ENCODE measurements at regions not wholly inside any gene's neighbourhood (a gene's known extent, or its start where the extent isn't known, plus 50 kb on each side); places are given as distances from the start of the nearest gene placed in this dataset.
A peak's percentile ranks its signal among the peaks of the same experiment; 100 is the strongest.

- Mint-ChIP-seq H3K4me1 (no peaks in the 10 kb centered on the region), H3K4me3 (no peak overlapping the region), H3K9me3 (no peaks in the 10 kb centered on the region), H3K27me3 (no peaks in the 10 kb centered on the region), H3K36me3 (ENCODE audit: low read depth) (no peaks in the 10 kb centered on the region), H3K27ac (no peak overlapping the region)
- intact Hi-C loops (cut with micrococcal nuclease), result no loop called here
- DNase-seq, result no peak
Observed at GRCh38 chr7:31437250-31437865, 76.5 kb upstream of the ITPRID1 start.

GRCh38 chr7:31439165-31439564 lies 74.7 kb upstream of the ITPRID1 start:
- H3K36me3 Mint-ChIP-seq (ENCODE audit: low read depth), result no peaks in the 10 kb centered on the region
- no peaks in the 10 kb centered on the region for H3K4me1 Mint-ChIP-seq
- H3K27me3 Mint-ChIP-seq, result no peaks in the 10 kb centered on the region
- H3K4me3 Mint-ChIP-seq, result no peak overlapping the region
- DNase-seq, result no peak
- no peak overlapping the region for H3K27ac Mint-ChIP-seq
- no peaks in the 10 kb centered on the region for H3K9me3 Mint-ChIP-seq
- intact Hi-C loops (cut with micrococcal nuclease), result no loop called here

GRCh38 chr7:31440511-31440910 lies 73.4 kb upstream of the ITPRID1 start:
- H3K36me3 Mint-ChIP-seq (ENCODE audit: low read depth), result no peaks in the 10 kb centered on the region
- H3K4me3 Mint-ChIP-seq, result no peak overlapping the region
- DNase-seq, result no peak
- no peaks in the 10 kb centered on the region for H3K4me1 Mint-ChIP-seq
- no peaks in the 10 kb centered on the region for H3K27me3 Mint-ChIP-seq
- intact Hi-C loops (cut with micrococcal nuclease), result no loop called here
- H3K27ac Mint-ChIP-seq, result no peak overlapping the region
- H3K9me3 Mint-ChIP-seq, result no peaks in the 10 kb centered on the region

- no peaks in the 10 kb centered on the region for H3K4me1 Mint-ChIP-seq
- H3K27ac Mint-ChIP-seq, result no peak overlapping the region
- no peak overlapping the region for H3K4me3 Mint-ChIP-seq
- intact Hi-C loops (cut with micrococcal nuclease), result loop anchor here (1.0 kb wide), 1 partner anchor 46 kb away; no protein-coding TSS in a partner anchor
- no peaks in the 10 kb centered on the region for H3K27me3 Mint-ChIP-seq
- H3K9me3 Mint-ChIP-seq, result no peaks in the 10 kb centered on the region
- DNase-seq, result no peak
- no peaks in the 10 kb centered on the region for H3K36me3 Mint-ChIP-seq (ENCODE audit: low read depth)
Observed at GRCh38 chr7:31442626-31443025, 71.3 kb upstream of the ITPRID1 start.

- no peaks in the 10 kb centered on the region for H3K9me3 Mint-ChIP-seq
- no peaks in the 10 kb centered on the region for H3K27me3 Mint-ChIP-seq
- H3K4me3 Mint-ChIP-seq, result no peak overlapping the region
- intact Hi-C loops (cut with micrococcal nuclease), result loop anchor here (1.0 kb wide), 1 partner anchor 45 kb away; no protein-coding TSS in a partner anchor
- H3K4me1 Mint-ChIP-seq, result no peaks in the 10 kb centered on the region
- no peaks in the 10 kb centered on the region for H3K36me3 Mint-ChIP-seq (ENCODE audit: low read depth)
- H3K27ac Mint-ChIP-seq, result no peak overlapping the region
- DNase-seq, result peak; percentile 61
Observed at GRCh38 chr7:31443457-31443856, 70.4 kb upstream of the ITPRID1 start.

GRCh38 chr7:31444196-31444595 lies 69.7 kb upstream of the ITPRID1 start:
- Mint-ChIP-seq H3K4me3 (no peak overlapping the region), H3K27me3 (no peaks in the 10 kb centered on the region), H3K4me1 (no peaks in the 10 kb centered on the region), H3K27ac (no peak overlapping the region), H3K9me3 (no peaks in the 10 kb centered on the region), H3K36me3 (ENCODE audit: low read depth) (no peaks in the 10 kb centered on the region)
- DNase-seq, result no peak
- intact Hi-C loops (cut with micrococcal nuclease), result no loop called here

GRCh38 chr7:31445686-31446355 lies 68.1 kb upstream of the ITPRID1 start:
- Mint-ChIP-seq H3K27ac (no peak overlapping the region), H3K36me3 (ENCODE audit: low read depth) (no peaks in the 10 kb centered on the region), H3K9me3 (no peaks in the 10 kb centered on the region), H3K4me3 (no peak overlapping the region), H3K4me1 (no peaks in the 10 kb centered on the region), H3K27me3 (no peaks in the 10 kb centered on the region)
- intact Hi-C loops (cut with micrococcal nuclease), result no loop called here
- DNase-seq, result no peak

GRCh38 chr7:31448649-31449048 lies 65.2 kb upstream of the ITPRID1 start:
- no peak overlapping the region for H3K4me3 Mint-ChIP-seq
- no peaks in the 10 kb centered on the region for H3K36me3 Mint-ChIP-seq (ENCODE audit: low read depth)
- H3K27ac Mint-ChIP-seq, result no peak overlapping the region
- no peaks in the 10 kb centered on the region for H3K9me3 Mint-ChIP-seq
- intact Hi-C loops (cut with micrococcal nuclease), result no loop called here
- no peak for DNase-seq
- no peaks in the 10 kb centered on the region for H3K4me1 Mint-ChIP-seq
- H3K27me3 Mint-ChIP-seq, result no peaks in the 10 kb centered on the region

GRCh38 chr7:31455844-31456243 lies 58.0 kb upstream of the ITPRID1 start:
- no peak for DNase-seq
- Mint-ChIP-seq H3K4me3 (no peak overlapping the region), H3K4me1 (no peaks in the 10 kb centered on the region), H3K36me3 (ENCODE audit: low read depth) (no peaks in the 10 kb centered on the region), H3K27me3 (no peaks in the 10 kb centered on the region), H3K9me3 (no peaks in the 10 kb centered on the region), H3K27ac (no peak overlapping the region)
- intact Hi-C loops (cut with micrococcal nuclease), result no loop called here

- H3K27ac Mint-ChIP-seq, result no peak overlapping the region
- no peaks in the 10 kb centered on the region for H3K36me3 Mint-ChIP-seq (ENCODE audit: low read depth)
- no peak for DNase-seq
- intact Hi-C loops (cut with micrococcal nuclease), result no loop called here
- H3K27me3 Mint-ChIP-seq, result no peaks in the 10 kb centered on the region
- H3K4me3 Mint-ChIP-seq, result no peak overlapping the region
- H3K9me3 Mint-ChIP-seq, result no peaks in the 10 kb centered on the region
- no peaks in the 10 kb centered on the region for H3K4me1 Mint-ChIP-seq
Observed at GRCh38 chr7:31456646-31457368, 57.1 kb upstream of the ITPRID1 start.

- DNase-seq, result no peak
- Mint-ChIP-seq H3K4me1 (no peaks in the 10 kb centered on the region), H3K4me3 (no peak overlapping the region), H3K27ac (no peak overlapping the region), H3K9me3 (no peaks in the 10 kb centered on the region), H3K27me3 (no peaks in the 10 kb centered on the region), H3K36me3 (ENCODE audit: low read depth) (no peaks in the 10 kb centered on the region)
- intact Hi-C loops (cut with micrococcal nuclease), result no loop called here
Observed at GRCh38 chr7:31457551-31457950, 56.3 kb upstream of the ITPRID1 start.

GRCh38 chr7:31458203-31458602 lies 55.7 kb upstream of the ITPRID1 start:
- no peaks in the 10 kb centered on the region for H3K9me3 Mint-ChIP-seq
- H3K27ac Mint-ChIP-seq, result no peak overlapping the region
- intact Hi-C loops (cut with micrococcal nuclease), result no loop called here
- H3K27me3 Mint-ChIP-seq, result no peaks in the 10 kb centered on the region
- DNase-seq, result no peak
- no peaks in the 10 kb centered on the region for H3K36me3 Mint-ChIP-seq (ENCODE audit: low read depth)
- H3K4me3 Mint-ChIP-seq, result no peak overlapping the region
- H3K4me1 Mint-ChIP-seq, result no peaks in the 10 kb centered on the region

- intact Hi-C loops (cut with micrococcal nuclease), result no loop called here
- Mint-ChIP-seq H3K36me3 (ENCODE audit: low read depth) (no peaks in the 10 kb centered on the region), H3K9me3 (no peaks in the 10 kb centered on the region), H3K27me3 (no peaks in the 10 kb centered on the region), H3K27ac (no peak overlapping the region), H3K4me1 (no peaks in the 10 kb centered on the region), H3K4me3 (no peak overlapping the region)
- DNase-seq, result no peak
Observed at GRCh38 chr7:31462636-31463035, 51.3 kb upstream of the ITPRID1 start.
